MG63 (cell line): ENCODE measurements at regions not wholly inside any gene's neighbourhood (a gene's known extent, or its start where the extent isn't known, plus 50 kb on each side); places are given as distances from the start of the nearest gene placed in this dataset.
"Not testable (repeated sequence)": the region's sequence is repeated elsewhere in the genome, so short reads cannot be mapped to it uniquely, and the experiment has no call there.

Source experiments
- DNase-seq: peaks from one replicate; pipeline ENCODE4 v3.0.0-alpha.2; 2020
- H3K27me3 ChIP-seq: fragments of 250-450 bp; sonication (Bioruptor Pico); 2 replicates; pipeline ENCODE4 v1.5.1; 2020; ENCODE audit warnings: mild to moderate bottlenecking, moderate library complexity
- H3K36me3 ChIP-seq: fragments of 250-450 bp; sonication (Bioruptor Pico); 2 replicates; pipeline ENCODE4 v1.5.1; 2020; ENCODE audit warnings: mild to moderate bottlenecking, moderate library complexity
- H3K4me3 ChIP-seq: fragments of 250-450 bp; sonication (Bioruptor Pico); 2 replicates; pipeline ENCODE4 v1.5.1; 2020; ENCODE audit warnings: mild to moderate bottlenecking, moderate library complexity
- H3K9me3 ChIP-seq: fragments of 250-450 bp; sonication (Bioruptor Pico); 2 replicates; pipeline ENCODE4 v1.5.1; 2020; ENCODE audit warnings: mild to moderate bottlenecking, moderate library complexity

GRCh38 chr5:155619688-155620087 is 606.1 kb downstream of the KIF4B start:
- DNase-seq = no peak
- H3K4me3 ChIP-seq = no peak overlapping the region
- H3K27me3 ChIP-seq = no peaks in the 10 kb centered on the region

GRCh38 chr5:155620821-155621410 is 607.4 kb downstream of the KIF4B start:
- Histone ChIP-seq H3K27me3 (no peaks in the 10 kb centered on the region), H3K4me3 (no peak overlapping the region), H3K9me3 (no peaks in the 10 kb centered on the region), H3K36me3 (no peaks in the 10 kb centered on the region)
- DNase-seq = no peak

More at GRCh38 chr5:155619688-155620087, 606.1 kb downstream of the KIF4B start:
- Histone ChIP-seq H3K9me3 (no peaks in the 10 kb centered on the region), H3K36me3 (no peaks in the 10 kb centered on the region)

- no peaks in the 10 kb centered on the region for H3K9me3 ChIP-seq
- H3K36me3 ChIP-seq = no peaks in the 10 kb centered on the region
- H3K27me3 ChIP-seq = no peaks in the 10 kb centered on the region; the same call in 1 of the 2 replicates
- no peak overlapping the region for H3K4me3 ChIP-seq
- no peak for DNase-seq
Measured at GRCh38 chr5:155624597-155625241, 611.2 kb downstream of the KIF4B start.

GRCh38 chr5:155625315-155625714 is 611.8 kb downstream of the KIF4B start:
- Histone ChIP-seq H3K36me3 (no peaks in the 10 kb centered on the region), H3K4me3 (no peak overlapping the region), H3K9me3 (no peaks in the 10 kb centered on the region), H3K27me3 (no peaks in the 10 kb centered on the region; the same call in 1 of the 2 replicates)
- no peak for DNase-seq

GRCh38 chr5:155625897-155626543 is 612.5 kb downstream of the KIF4B start:
- H3K36me3 ChIP-seq = no peaks in the 10 kb centered on the region
- H3K9me3 ChIP-seq = no peaks in the 10 kb centered on the region
- H3K27me3 ChIP-seq = no peaks in the 10 kb centered on the region; the same call in 1 of the 2 replicates
- H3K4me3 ChIP-seq = no peak overlapping the region
- no peak for DNase-seq

GRCh38 chr5:155626592-155626991 is 613.0 kb downstream of the KIF4B start:
- no peaks in the 10 kb centered on the region for H3K9me3 ChIP-seq
- H3K36me3 ChIP-seq = no peaks in the 10 kb centered on the region
- no peak for DNase-seq
- H3K4me3 ChIP-seq = no peak overlapping the region
- no peaks in the 10 kb centered on the region; the same call in 1 of the 2 replicates for H3K27me3 ChIP-seq

- no peak overlapping the region for H3K4me3 ChIP-seq
- H3K36me3 ChIP-seq = no peaks in the 10 kb centered on the region
- no peaks in the 10 kb centered on the region; the same call in 1 of the 2 replicates for H3K27me3 ChIP-seq
- DNase-seq = no peak
- H3K9me3 ChIP-seq = no peaks in the 10 kb centered on the region
Measured at GRCh38 chr5:155628346-155628745, 614.8 kb downstream of the KIF4B start.

- no peak for DNase-seq
- Histone ChIP-seq H3K9me3 (no peaks in the 10 kb centered on the region), H3K27me3 (no peaks in the 10 kb centered on the region; the same call in 1 of the 2 replicates), H3K4me3 (no peak overlapping the region), H3K36me3 (no peaks in the 10 kb centered on the region)
Measured at GRCh38 chr5:155629597-155629996, 616.0 kb downstream of the KIF4B start.

GRCh38 chr5:155631116-155631515 is 617.6 kb downstream of the KIF4B start:
- no peaks in the 10 kb centered on the region; the same call in 1 of the 2 replicates for H3K27me3 ChIP-seq
- no peak overlapping the region for H3K4me3 ChIP-seq
- no peak for DNase-seq
- no peaks in the 10 kb centered on the region for H3K36me3 ChIP-seq
- no peaks in the 10 kb centered on the region for H3K9me3 ChIP-seq

- H3K9me3 ChIP-seq = no peaks in the 10 kb centered on the region
- H3K36me3 ChIP-seq = no peaks in the 10 kb centered on the region
- no peaks in the 10 kb centered on the region; the same call in 1 of the 2 replicates for H3K27me3 ChIP-seq
- H3K4me3 ChIP-seq = no peak overlapping the region
- DNase-seq = no peak
Measured at GRCh38 chr5:155633338-155633957, 619.9 kb downstream of the KIF4B start.

- Histone ChIP-seq H3K4me3 (no peak overlapping the region), H3K36me3 (no peaks in the 10 kb centered on the region), H3K27me3 (no peaks in the 10 kb centered on the region), H3K9me3 (no peaks in the 10 kb centered on the region)
- no peak for DNase-seq
Measured at GRCh38 chr5:155649666-155650065, 636.1 kb downstream of the KIF4B start.

- no peaks in the 10 kb centered on the region for H3K9me3 ChIP-seq
- DNase-seq = no peak
- no peaks in the 10 kb centered on the region for H3K36me3 ChIP-seq
- no peaks in the 10 kb centered on the region for H3K27me3 ChIP-seq
- no peak overlapping the region for H3K4me3 ChIP-seq
Measured at GRCh38 chr5:155655569-155655968, 642.0 kb downstream of the KIF4B start.

GRCh38 chr5:155661859-155662258 is 648.3 kb downstream of the KIF4B start:
- no peak for DNase-seq
- Histone ChIP-seq H3K36me3 (no peaks in the 10 kb centered on the region), H3K27me3 (no peaks in the 10 kb centered on the region), H3K9me3 (no peaks in the 10 kb centered on the region), H3K4me3 (no peak overlapping the region)

GRCh38 chr5:155665361-155665760 is 651.8 kb downstream of the KIF4B start:
- no peaks in the 10 kb centered on the region for H3K27me3 ChIP-seq
- no peaks in the 10 kb centered on the region for H3K9me3 ChIP-seq
- H3K36me3 ChIP-seq = no peaks in the 10 kb centered on the region
- no peak for DNase-seq
- H3K4me3 ChIP-seq = no peak overlapping the region

- H3K4me3 ChIP-seq, H3K9me3 ChIP-seq, H3K36me3 ChIP-seq, H3K27me3 ChIP-seq, DNase-seq: not testable (repeated sequence)
Measured at GRCh38 chr5:155672001-155672400, 655.0 kb upstream of the SGCD start.

- DNase-seq = no peak
- Histone ChIP-seq H3K27me3 (no peaks in the 10 kb centered on the region), H3K9me3 (no peaks in the 10 kb centered on the region), H3K36me3 (no peaks in the 10 kb centered on the region), H3K4me3 (no peak overlapping the region)
Measured at GRCh38 chr5:155676967-155677366, 650.0 kb upstream of the SGCD start.

GRCh38 chr5:155678371-155678770 is 648.6 kb upstream of the SGCD start:
- Histone ChIP-seq H3K9me3 (no peaks in the 10 kb centered on the region), H3K4me3 (no peak overlapping the region), H3K27me3 (no peaks in the 10 kb centered on the region), H3K36me3 (no peaks in the 10 kb centered on the region)
- no peak for DNase-seq
